AG04449 (cell line): ENCODE measurements at regions not wholly inside any gene's neighbourhood (a gene's known extent, or its start where the extent isn't known, plus 50 kb on each side); places are given as distances from the start of the nearest gene placed in this dataset.

Source experiments
- CTCF ChIA-PET: fragments of 350-600 bp; formaldehyde crosslinking; extraction: SDS; loops from one replicate; lab custom pipeline; 2021; ENCODE audit warnings: antibody characterized with exemption; lab: Yijun Ruan, JAX
- POLR2A ChIA-PET: fragments of 400-600, 350-600 bp; formaldehyde crosslinking; extraction: SDS; loops from one replicate; lab custom pipeline; 2020; ENCODE audit warnings: antibody characterized with exemption, inconsistent platforms; lab: Yijun Ruan, JAX
- DNase-seq: peaks from one replicate; pipeline ENCODE4 v3.0.0-alpha.2; 2010; ENCODE audit warnings: low read depth, low spot score
- H3K4me3 ChIP-seq: 2 replicates; pipeline ENCODE4 v1.5.1; 2011; ENCODE audit warnings: low read depth, mild to moderate bottlenecking, control low read depth, low read length
- CTCF ChIP-seq: IDR thresholded peaks from one replicate; pipeline ENCODE4 v1.5.1; 2011; ENCODE audit warnings: mild to moderate bottlenecking, moderate library complexity, low read length, control low read depth, inconsistent platforms; ENCODE audit not compliant: insufficient read depth; ENCODE audit errors: missing control alignments

- ChIA-PET CTCF (no interaction called here), POLR2A (no interaction called here)
- no peak for TF ChIP-seq CTCF
- DNase-seq, result no peak
- no peak overlapping the region for H3K4me3 ChIP-seq
Measured at GRCh38 chr4:65089666-65090065, 580.6 kb downstream of the EPHA5 start.

- H3K4me3 ChIP-seq, result no peak overlapping the region
- ChIA-PET CTCF (no interaction called here), POLR2A (no interaction called here)
- DNase-seq, result no peak
- no peak for TF ChIP-seq CTCF
Measured at GRCh38 chr4:65083076-65083475, 587.2 kb downstream of the EPHA5 start.

- TF ChIP-seq CTCF, result no peak
- no peak overlapping the region for H3K4me3 ChIP-seq
- no peak for DNase-seq
- POLR2A ChIA-PET, result no interaction called here
- CTCF ChIA-PET, result no interaction called here
Measured at GRCh38 chr4:65071564-65071963, 598.7 kb downstream of the EPHA5 start.

GRCh38 chr4:65069177-65069576 lies 601.1 kb downstream of the EPHA5 start:
- POLR2A ChIA-PET, result no interaction called here
- CTCF ChIA-PET, result no interaction called here
- TF ChIP-seq CTCF, result no peak
- no peak for DNase-seq
- H3K4me3 ChIP-seq, result no peak overlapping the region

GRCh38 chr4:65066106-65066505 lies 604.2 kb downstream of the EPHA5 start:
- CTCF ChIA-PET, result no interaction called here
- no peak for TF ChIP-seq CTCF
- no peak overlapping the region for H3K4me3 ChIP-seq
- POLR2A ChIA-PET, result no interaction called here
- no peak for DNase-seq

GRCh38 chr4:65063601-65064000 lies 606.7 kb downstream of the EPHA5 start:
- ChIA-PET POLR2A (no interaction called here), CTCF (no interaction called here)
- H3K4me3 ChIP-seq, result no peak overlapping the region
- no peak for TF ChIP-seq CTCF
- DNase-seq, result no peak
